LNCaP clone FGC (cell line): ENCODE measurements at regions not wholly inside any gene's neighbourhood (a gene's known extent, or its start where the extent isn't known, plus 50 kb on each side); places are given as distances from the start of the nearest gene placed in this dataset.

ENCODE experiments used
- DNase-seq: peaks from one replicate; pipeline ENCODE4 v3.0.0-alpha.2; 2011; ENCODE audit warnings: low read depth
- H3K4me3 ChIP-seq: 2 replicates; pipeline ENCODE4 v1.5.1; 2011; ENCODE audit warnings: mild to moderate bottlenecking, low read depth, low read length, control low read depth
- TF ChIP-seq, protein P1 (sequence below): IDR thresholded peaks from 2 replicates; pipeline ENCODE4 v1.5.1; 2012; ENCODE audit warnings: mild to moderate bottlenecking; ENCODE audit not compliant: control insufficient read depth, insufficient read depth; ENCODE audit errors: extremely low read depth

GRCh38 chr6:40160826-40161225 is 226.6 kb upstream of the MOCS1 start:
- no peak for DNase-seq
- H3K4me3 ChIP-seq, result no peak overlapping the region
- TF ChIP-seq, protein P1, sequence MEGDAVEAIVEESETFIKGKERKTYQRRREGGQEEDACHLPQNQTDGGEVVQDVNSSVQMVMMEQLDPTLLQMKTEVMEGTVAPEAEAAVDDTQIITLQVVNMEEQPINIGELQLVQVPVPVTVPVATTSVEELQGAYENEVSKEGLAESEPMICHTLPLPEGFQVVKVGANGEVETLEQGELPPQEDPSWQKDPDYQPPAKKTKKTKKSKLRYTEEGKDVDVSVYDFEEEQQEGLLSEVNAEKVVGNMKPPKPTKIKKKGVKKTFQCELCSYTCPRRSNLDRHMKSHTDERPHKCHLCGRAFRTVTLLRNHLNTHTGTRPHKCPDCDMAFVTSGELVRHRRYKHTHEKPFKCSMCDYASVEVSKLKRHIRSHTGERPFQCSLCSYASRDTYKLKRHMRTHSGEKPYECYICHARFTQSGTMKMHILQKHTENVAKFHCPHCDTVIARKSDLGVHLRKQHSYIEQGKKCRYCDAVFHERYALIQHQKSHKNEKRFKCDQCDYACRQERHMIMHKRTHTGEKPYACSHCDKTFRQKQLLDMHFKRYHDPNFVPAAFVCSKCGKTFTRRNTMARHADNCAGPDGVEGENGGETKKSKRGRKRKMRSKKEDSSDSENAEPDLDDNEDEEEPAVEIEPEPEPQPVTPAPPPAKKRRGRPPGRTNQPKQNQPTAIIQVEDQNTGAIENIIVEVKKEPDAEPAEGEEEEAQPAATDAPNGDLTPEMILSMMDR, result no peak

DNA sequence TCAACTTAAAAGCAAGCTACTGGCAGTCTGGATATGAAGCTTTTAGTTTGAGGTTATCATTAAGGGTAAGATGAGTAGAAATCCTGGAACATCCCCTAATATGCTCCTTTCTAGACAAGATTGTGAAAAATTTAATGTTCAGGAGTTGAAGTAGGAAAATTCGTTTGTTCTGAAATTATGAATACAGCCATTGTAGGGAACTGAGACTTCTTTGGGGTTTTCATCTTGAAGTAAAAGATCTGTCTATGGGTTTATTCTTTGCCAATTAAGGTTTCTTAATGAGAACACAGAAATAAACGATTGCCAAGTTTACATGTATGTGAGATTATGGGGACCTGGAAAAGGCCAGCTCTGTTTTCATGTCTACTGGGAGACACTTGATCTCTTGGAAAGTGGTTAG is 225.6 kb upstream of the MOCS1 start:
- no peak overlapping the region for H3K4me3 ChIP-seq
- TF ChIP-seq, protein P1, result no peak

GRCh38 chr6:40152701-40153436 is 218.6 kb upstream of the MOCS1 start:
- TF ChIP-seq, protein P1, result no peak
- no peak overlapping the region for H3K4me3 ChIP-seq
- no peak for DNase-seq

More for the DNA sequence above, 225.6 kb upstream of the MOCS1 start:
- no peak for DNase-seq

DNA sequence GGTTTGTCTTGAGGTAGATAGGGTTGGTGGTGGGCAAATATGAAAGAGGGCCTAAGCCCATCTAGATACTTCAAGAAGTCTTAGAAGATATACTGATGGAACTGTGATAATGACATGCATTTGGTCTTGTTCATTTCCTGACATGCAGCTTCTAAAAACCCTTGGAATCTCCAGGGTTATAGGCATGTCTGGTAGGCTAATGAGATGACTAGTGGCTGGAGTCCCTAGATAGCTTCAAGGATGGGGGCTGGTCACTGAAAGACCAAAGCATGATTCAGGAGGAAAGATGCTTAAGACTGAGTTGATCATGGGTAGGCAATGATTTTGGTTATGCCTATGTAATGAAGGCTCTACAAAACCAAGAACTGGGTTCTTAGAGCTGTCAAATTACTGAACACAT is 217.9 kb upstream of the MOCS1 start:
- DNase-seq, result no peak
- H3K4me3 ChIP-seq, result no peak overlapping the region
- TF ChIP-seq, protein P1, result no peak

DNA sequence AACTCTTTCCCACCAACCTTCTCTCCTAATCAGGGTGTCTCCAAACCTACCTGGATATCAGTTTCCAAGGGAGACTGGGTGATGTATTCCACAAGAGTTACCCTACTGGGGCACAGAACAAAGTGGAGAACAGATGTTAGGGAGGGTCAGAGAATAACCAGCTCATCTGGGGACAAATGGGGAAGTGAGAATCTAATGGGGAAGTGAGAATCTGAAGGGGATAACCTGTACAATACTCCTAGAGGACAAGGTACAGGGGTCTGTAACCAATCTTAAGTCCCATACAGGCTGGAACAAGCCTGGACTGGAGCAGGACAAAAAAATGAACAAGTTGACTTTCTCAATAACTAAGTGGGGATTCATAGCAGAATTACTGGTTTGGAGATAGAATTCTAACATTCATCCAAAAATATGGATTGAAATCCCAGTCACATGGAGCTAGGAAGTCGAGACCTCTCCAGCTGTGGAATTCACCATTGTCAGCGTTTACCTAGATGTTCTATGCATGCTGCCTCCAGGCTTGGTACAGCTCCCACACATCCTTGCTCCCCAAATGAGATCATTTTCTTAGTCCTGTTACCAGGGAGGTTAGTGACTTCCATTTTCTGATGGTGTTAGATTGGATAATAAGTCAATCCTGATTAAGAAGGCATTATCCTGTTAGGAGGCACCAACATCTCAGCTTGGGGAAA is 214.8 kb upstream of the MOCS1 start:
- no peak overlapping the region for H3K4me3 ChIP-seq
- TF ChIP-seq, protein P1, result no peak
- DNase-seq, result no peak

GRCh38 chr6:40146902-40147301 is 212.6 kb upstream of the MOCS1 start:
- H3K4me3 ChIP-seq, result no peak overlapping the region
- no peak for DNase-seq
- TF ChIP-seq, protein P1, result no peak

GRCh38 chr6:40139447-40139846 is 205.2 kb upstream of the MOCS1 start:
- no peak overlapping the region for H3K4me3 ChIP-seq
- TF ChIP-seq, protein P1, result no peak
- DNase-seq, result no peak
